HG03135 (cell line): ENCODE measurements at regions not wholly inside any gene's neighbourhood (a gene's known extent, or its start where the extent isn't known, plus 50 kb on each side); places are given as distances from the start of the nearest gene placed in this dataset.

ENCODE experiments used
- ATAC-seq: cut with Tn5 transposase; IDR thresholded peaks from one replicate; pipeline ENCODE4 v1.9.1; 2021; ENCODE audit warnings: mild to moderate bottlenecking, moderate library complexity; ENCODE audit not compliant: unreplicated experiment

DNA sequence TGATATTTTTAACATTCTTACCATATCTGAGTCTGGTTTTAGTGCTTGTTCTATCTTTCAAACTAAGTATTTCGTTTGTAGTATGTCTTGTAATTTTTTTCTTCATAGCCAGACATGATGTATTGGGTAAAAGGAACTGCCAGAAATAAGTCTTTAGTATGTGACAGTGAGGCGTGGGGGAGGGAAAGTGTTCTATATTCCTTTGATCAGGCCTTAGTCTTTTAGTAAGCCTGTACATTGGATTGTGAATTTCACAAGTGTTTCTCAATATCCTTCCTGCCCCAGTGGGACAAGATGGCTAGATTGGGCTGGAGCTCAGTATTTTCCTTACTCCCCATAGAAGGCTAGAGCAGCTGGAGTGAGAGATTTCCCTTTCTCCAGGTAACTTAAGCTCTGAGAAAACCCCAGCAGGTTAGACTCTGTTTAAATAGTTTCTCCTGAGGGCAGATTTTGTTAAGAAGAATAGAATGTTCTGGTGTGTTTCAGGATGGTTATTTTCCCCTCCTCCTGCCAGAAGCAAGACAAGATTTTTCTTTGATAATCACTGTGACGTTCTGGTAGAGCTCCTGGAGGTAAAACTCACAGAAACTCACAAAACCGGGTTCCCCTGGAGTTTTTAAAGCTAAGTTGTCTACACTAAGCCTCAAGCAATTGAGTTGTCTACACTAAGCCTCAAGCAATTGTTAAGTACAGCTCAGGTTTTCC, 140.7 kb upstream of the ARPP21 start:
- ATAC-seq, result no peak

GRCh38 chr3:35500641-35501350, 138.5 kb upstream of the ARPP21 start:
- ATAC-seq, result no peak

GRCh38 chr3:35502699-35503098, 136.6 kb upstream of the ARPP21 start:
- no peak for ATAC-seq

GRCh38 chr3:35505181-35505580, 134.1 kb upstream of the ARPP21 start:
- ATAC-seq, result no peak

GRCh38 chr3:35505772-35506171, 133.6 kb upstream of the ARPP21 start:
- no peak for ATAC-seq

DNA sequence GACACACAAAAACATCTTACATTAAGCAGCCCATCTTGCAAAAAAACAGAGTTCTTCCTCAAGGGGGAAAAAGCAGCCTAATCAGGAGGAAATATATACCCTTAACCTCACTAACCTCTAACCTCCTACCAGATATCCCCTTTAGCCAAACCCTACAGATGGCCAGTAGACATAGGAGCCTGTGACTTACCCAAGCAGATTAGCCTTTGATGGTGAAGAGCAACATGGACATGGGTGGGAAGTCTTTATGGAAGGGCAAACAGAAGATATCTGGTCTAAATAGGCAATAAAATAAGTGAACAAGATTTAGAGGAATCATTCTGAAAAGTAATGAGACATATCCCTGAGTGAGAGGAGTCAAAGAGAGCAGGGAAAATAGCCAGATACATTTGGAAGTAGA, 119.4 kb upstream of the ARPP21 start:
- no peak for ATAC-seq

DNA sequence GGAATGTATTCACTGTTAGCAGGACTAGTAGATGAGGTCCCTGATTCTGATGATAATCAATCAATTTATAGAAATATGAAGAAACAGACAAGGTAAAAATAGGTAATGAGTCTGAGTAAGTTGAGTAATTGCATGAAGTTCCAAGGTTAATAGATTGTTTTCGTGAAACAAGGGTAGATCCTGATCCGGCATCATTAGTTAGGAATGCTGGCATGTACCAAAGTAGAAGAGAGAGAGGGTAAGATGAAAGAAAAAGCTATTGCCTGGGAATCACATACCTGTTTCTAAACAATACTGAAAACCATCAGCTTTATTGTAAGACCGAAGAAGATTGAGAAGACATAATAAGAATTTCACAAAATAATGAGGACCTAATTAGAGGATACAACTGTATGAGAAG, 118.1 kb upstream of the ARPP21 start:
- no peak for ATAC-seq

DNA sequence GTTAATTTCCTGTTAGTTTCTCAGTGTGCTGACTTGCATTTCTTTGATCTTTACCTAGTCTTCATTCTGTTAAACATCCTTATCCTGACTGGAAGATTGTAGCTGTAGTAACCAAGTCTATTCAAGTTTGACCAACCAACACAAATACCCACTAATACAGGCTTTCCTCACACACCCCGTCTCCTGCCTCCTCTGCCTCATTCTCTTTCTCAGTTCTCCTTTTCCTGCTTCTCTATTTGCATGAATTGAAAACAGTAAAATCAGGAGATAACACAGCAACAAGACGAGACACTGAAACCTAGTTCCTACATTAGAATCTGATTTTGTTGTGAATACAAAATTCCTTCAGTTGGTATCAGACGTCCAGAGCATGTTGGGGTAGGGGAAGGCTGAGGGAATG, 116.9 kb upstream of the ARPP21 start:
- ATAC-seq, result no peak

- ATAC-seq, result no peak
These were observed 116.3 kb upstream of the ARPP21 start for GRCh38 chr3:35523074-35523473.

DNA sequence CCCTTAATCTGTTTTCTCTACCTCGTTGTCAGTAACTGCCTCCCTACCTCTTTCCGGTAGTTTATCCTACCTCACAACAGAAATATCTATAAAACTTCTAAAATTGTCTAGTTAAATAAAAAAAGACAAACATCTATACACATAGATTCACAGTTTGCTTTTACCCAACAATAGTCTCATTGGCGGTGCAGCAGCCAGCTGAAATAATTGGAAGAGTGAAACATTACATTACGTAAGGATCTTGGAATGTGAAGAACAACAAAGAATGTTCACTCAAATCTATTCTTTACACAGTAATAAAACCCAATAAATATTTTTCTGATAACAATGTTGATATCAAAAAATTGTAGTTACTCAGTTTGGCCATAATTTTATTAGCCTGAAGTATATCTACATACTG, 115.5 kb upstream of the ARPP21 start:
- ATAC-seq, result no peak

GRCh38 chr3:35524856-35525255, 114.5 kb upstream of the ARPP21 start:
- ATAC-seq, result no peak

- ATAC-seq, result no peak
These were observed 110.6 kb upstream of the ARPP21 start for GRCh38 chr3:35528728-35529127.

DNA sequence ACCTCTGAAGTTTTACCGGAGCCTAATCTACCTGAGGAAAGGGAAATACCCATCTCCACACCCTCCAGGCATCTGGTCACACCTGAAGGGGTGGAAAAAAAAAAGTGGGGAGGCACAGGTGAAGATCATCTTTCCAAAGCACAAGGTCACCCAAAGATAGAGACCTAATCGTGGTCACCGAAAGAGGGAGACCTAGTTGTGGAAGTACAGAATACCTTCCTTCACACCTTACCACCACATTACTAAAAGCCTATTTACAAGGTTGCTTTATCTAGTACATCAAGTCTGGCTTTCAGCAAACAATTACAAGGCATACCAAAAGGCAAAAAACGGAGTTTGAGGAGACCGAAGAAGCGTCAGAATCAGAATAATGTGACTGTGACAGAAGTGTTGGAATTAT, 110.0 kb upstream of the ARPP21 start:
- ATAC-seq, result no peak

DNA sequence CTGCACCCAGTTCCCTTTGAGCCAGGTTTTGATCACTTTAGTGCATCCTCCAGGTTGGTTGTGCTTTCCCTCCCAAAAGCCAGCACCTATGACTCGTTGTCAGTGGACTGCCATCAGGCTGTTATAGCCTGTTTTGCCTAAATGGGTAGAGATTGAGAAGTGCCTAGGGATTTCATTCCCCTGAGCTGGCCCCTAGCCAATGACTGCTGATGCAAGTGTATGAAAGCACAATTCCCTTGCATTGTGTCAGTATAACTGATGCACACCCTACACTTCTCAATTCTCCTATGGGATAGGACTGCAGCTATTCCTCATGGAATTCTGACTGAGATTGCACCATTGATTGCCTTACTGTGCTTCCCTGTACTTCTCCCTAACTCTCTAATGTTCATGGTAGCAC, 102.1 kb upstream of the ARPP21 start:
- ATAC-seq, result no peak

DNA sequence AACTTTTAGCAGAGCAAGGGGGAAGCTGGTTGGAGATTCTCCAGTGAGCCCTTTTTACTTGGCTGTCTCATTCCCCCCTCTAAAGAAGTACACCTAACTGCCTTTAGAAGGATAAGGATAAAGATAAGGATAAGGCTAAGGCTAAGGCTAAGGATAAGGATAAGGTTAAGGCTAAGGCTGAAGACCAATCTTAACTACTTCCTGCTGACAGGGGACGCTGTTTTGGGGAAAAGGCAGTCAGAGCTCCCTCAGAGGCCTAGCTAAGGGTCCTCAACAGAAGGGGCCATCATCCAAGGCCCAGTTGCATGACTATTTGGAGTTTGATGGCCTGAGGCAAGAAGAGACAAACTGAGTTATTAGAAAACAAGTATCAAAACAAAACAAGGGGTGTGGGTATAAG, 94.3 kb upstream of the ARPP21 start:
- ATAC-seq, result no peak

GRCh38 chr3:35549690-35550089, 89.6 kb upstream of the ARPP21 start:
- no peak for ATAC-seq

DNA sequence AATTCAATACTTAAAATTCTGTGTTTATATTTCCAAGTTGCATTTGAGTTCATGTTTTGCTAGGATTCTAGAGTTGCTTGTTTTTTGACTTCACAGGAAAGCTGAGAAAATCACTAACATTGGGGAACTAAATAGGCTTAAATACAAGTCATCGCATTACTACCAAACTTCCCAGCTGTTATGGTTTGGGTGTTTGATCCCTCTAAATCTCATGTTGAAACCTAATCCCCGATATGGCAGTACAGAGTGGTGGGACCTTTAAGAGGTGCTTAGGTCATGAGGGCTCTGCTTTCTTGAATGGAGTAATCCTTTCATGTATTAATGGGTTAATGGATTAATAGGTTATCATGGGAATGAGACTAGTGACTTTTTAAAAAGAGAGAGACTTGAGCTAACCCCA, 77.2 kb upstream of the ARPP21 start:
- no peak for ATAC-seq

DNA sequence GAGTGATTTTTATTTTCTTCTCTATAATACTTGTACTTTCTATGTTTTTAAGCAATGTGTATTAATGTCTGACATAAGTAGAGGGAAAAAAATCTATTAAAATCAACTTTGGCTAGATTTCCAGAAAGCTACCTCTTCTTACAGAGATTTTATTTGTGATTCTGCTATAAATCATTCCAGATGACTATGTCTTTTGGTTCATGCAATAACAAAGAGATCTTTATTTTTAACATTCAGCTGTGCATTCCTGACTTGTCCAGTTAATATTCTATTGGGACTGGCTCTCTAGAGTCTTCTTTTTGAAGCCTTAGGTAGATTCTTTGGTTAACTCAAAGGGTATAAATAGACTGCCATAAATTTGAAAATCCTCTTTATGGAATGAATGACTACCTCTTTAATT, 74.3 kb upstream of the ARPP21 start:
- no peak for ATAC-seq
